ENCODE measurements at regions not wholly inside any gene's neighbourhood (a gene's known extent, or its start where the extent isn't known, plus 50 kb on each side); places are given as distances from the start of the nearest gene placed in this dataset.

GRCh38 chr1:189312499-189312898, 1165.2 kb downstream of the BRINP3 start:
- no peak for TF ChIP-seq CREB5 (CRISPR knock-in tag; IDR thresholded peaks at IDR 0.05; ENCODE audit: low read depth)
- no peak for TF ChIP-seq ZNF565 (CRISPR knock-in tag; conservative IDR thresholded peaks at IDR 0.05; ENCODE audit: low read depth)
- TF ChIP-seq GLIS3 (CRISPR knock-in tag; IDR thresholded peaks at IDR 0.05) = no peak
- no peak for TF ChIP-seq ZFP30 (CRISPR knock-in tag; IDR thresholded peaks at IDR 0.05)
- no peak for TF ChIP-seq CSRNP3 (CRISPR knock-in tag; IDR thresholded peaks at IDR 0.05)
- TF ChIP-seq ESRRG (CRISPR knock-in tag; IDR thresholded peaks at IDR 0.05) = no peak
- TF ChIP-seq ZC3H10 (CRISPR knock-in tag; IDR thresholded peaks at IDR 0.05) = no peak
- no peak for TF ChIP-seq TCF4 (CRISPR knock-in tag; IDR thresholded peaks at IDR 0.05; ENCODE audit: borderline replicate concordance)
- TF ChIP-seq, protein P1, sequence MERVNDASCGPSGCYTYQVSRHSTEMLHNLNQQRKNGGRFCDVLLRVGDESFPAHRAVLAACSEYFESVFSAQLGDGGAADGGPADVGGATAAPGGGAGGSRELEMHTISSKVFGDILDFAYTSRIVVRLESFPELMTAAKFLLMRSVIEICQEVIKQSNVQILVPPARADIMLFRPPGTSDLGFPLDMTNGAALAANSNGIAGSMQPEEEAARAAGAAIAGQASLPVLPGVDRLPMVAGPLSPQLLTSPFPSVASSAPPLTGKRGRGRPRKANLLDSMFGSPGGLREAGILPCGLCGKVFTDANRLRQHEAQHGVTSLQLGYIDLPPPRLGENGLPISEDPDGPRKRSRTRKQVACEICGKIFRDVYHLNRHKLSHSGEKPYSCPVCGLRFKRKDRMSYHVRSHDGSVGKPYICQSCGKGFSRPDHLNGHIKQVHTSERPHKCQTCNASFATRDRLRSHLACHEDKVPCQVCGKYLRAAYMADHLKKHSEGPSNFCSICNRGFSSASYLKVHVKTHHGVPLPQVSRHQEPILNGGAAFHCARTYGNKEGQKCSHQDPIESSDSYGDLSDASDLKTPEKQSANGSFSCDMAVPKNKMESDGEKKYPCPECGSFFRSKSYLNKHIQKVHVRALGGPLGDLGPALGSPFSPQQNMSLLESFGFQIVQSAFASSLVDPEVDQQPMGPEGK (CRISPR knock-in tag; IDR thresholded peaks at IDR 0.05; ENCODE audit: borderline replicate concordance) = no peak
- TF ChIP-seq SNAI2 (CRISPR knock-in tag; IDR thresholded peaks at IDR 0.05) = no peak
- TF ChIP-seq CSDC2 (CRISPR knock-in tag; IDR thresholded peaks at IDR 0.05) = no peak
- TF ChIP-seq ZNF8 (CRISPR knock-in tag; IDR thresholded peaks at IDR 0.05) = no peak
- TF ChIP-seq TOX (CRISPR knock-in tag; IDR thresholded peaks at IDR 0.05; ENCODE audit: borderline replicate concordance) = no peak
- no peak for TF ChIP-seq ZFP3 (CRISPR knock-in tag; IDR thresholded peaks at IDR 0.05)

All from SK-N-SH treated with all-trans-retinoic acid at 6 μM for 48 hours (cell line).